ENCODE measurements at regions not wholly inside any gene's neighbourhood (a gene's known extent, or its start where the extent isn't known, plus 50 kb on each side); places are given as distances from the start of the nearest gene placed in this dataset.

- Mint-ChIP-seq H3K36me3 (ENCODE audit: insufficient read depth, unreplicated experiment) (no peaks in the 10 kb centered on the region), H3K4me1 (ENCODE audit: low read depth, unreplicated experiment) (no peaks in the 10 kb centered on the region), H3K27ac (ENCODE audit: unreplicated experiment) (no peak overlapping the region), H3K27me3 (ENCODE audit: insufficient read depth, unreplicated experiment) (no peaks in the 10 kb centered on the region), H3K9me3 (ENCODE audit: unreplicated experiment) (no peaks in the 10 kb centered on the region), H3K4me3 (ENCODE audit: unreplicated experiment) (no peak overlapping the region)
- intact Hi-C loops (cut with micrococcal nuclease; ENCODE audit: unreplicated experiment) = no loop called here
- no peaks in the 10 kb centered on the region for H3K27me3 ChIP-seq (replicated peaks; ENCODE audit: control insufficient read depth, insufficient read depth, low read length)
- no TSS peak for BruUV-seq (replicated peaks)
- DNase-seq = no peak
- no peaks in the 10 kb centered on the region for H3K9me3 ChIP-seq
- no peak for TF ChIP-seq CTCF (IDR thresholded peaks at IDR 0.05; ENCODE audit: insufficient read depth in 1 of 2, low read depth in 1 of 2, low read length in 1 of 2, severe bottlenecking in 1 of 2, unreplicated experiment in 1 of 2)
- no peak overlapping the region for H3K4me3 ChIP-seq (ENCODE audit: low read depth, low read length)
- POLR2A ChIA-PET = no interaction called here
- no peaks in the 10 kb centered on the region for H3K4me1 ChIP-seq
- CTCF ChIA-PET = no interaction called here
- no peaks in the 10 kb centered on the region for H3K36me3 ChIP-seq (ENCODE audit: control insufficient read depth, insufficient read depth, low read length)
Measured at GRCh38 chr9:3035579-3036332, 191.9 kb upstream of the PUM3 start.

- POLR2A ChIA-PET = no interaction called here
- H3K4me3 Mint-ChIP-seq (ENCODE audit: unreplicated experiment) = no peak overlapping the region
- no TSS peak for BruUV-seq (replicated peaks)
- no peaks in the 10 kb centered on the region for H3K36me3 ChIP-seq (ENCODE audit: control insufficient read depth, insufficient read depth, low read length)
- peaks cover 9% of the 10 kb centered on the region for H3K27me3 Mint-ChIP-seq (ENCODE audit: insufficient read depth, unreplicated experiment)
- H3K9me3 ChIP-seq = no peaks in the 10 kb centered on the region
- TF ChIP-seq CTCF (IDR thresholded peaks at IDR 0.05; ENCODE audit: insufficient read depth in 1 of 2, low read depth in 1 of 2, low read length in 1 of 2, severe bottlenecking in 1 of 2, unreplicated experiment in 1 of 2) = no peak
- DNase-seq = no peak
- H3K27me3 ChIP-seq (replicated peaks; ENCODE audit: control insufficient read depth, insufficient read depth, low read length) = no peaks in the 10 kb centered on the region
- H3K4me1 Mint-ChIP-seq (ENCODE audit: low read depth, unreplicated experiment) = no peaks in the 10 kb centered on the region
- no peaks in the 10 kb centered on the region for H3K9me3 Mint-ChIP-seq (ENCODE audit: unreplicated experiment)
- no peak overlapping the region for H3K4me3 ChIP-seq (ENCODE audit: low read depth, low read length)
- H3K27ac Mint-ChIP-seq (ENCODE audit: unreplicated experiment) = no peak overlapping the region
- H3K36me3 Mint-ChIP-seq (ENCODE audit: insufficient read depth, unreplicated experiment) = no peaks in the 10 kb centered on the region
- intact Hi-C loops (cut with micrococcal nuclease; ENCODE audit: unreplicated experiment) = no loop called here
- CTCF ChIA-PET = no interaction called here
- no peaks in the 10 kb centered on the region for H3K4me1 ChIP-seq
Measured at GRCh38 chr9:3032898-3033297, 189.0 kb upstream of the PUM3 start.

DNA sequence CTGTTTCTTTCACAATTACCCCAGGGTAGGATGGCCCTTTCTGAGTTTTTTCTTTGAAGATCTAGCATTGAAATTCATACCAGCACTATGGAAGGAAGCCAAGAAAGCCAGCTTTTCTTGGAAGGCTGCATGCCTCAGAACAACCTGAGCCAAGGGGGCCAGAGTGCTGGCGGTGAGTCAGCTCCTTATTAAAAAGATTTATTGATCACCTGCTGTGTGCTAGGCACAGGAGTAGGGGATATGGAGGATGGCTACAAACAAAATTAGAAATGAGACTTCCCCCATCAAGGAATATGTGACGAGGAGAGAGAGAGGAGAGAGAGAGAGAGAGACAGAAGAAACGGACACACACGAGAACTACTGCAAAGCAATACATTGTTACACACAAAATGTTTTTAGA, 184.6 kb upstream of the PUM3 start:
- no TSS peak for BruUV-seq (replicated peaks)
- Histone ChIP-seq H3K36me3 (ENCODE audit: control insufficient read depth, insufficient read depth, low read length) (no peaks in the 10 kb centered on the region), H3K4me1 (no peaks in the 10 kb centered on the region), H3K9me3 (no peaks in the 10 kb centered on the region), H3K4me3 (ENCODE audit: low read depth, low read length) (no peak overlapping the region), H3K27me3 (replicated peaks; ENCODE audit: control insufficient read depth, insufficient read depth, low read length) (no peaks in the 10 kb centered on the region; the same call in 1 of the 2 replicates)
- no peak for DNase-seq
- TF ChIP-seq CTCF (IDR thresholded peaks at IDR 0.05; ENCODE audit: insufficient read depth in 1 of 2, low read depth in 1 of 2, low read length in 1 of 2, severe bottlenecking in 1 of 2, unreplicated experiment in 1 of 2) = no peak
- H3K27me3 Mint-ChIP-seq (ENCODE audit: insufficient read depth, unreplicated experiment) = peaks cover 17% of the 10 kb centered on the region
- no peaks in the 10 kb centered on the region for H3K4me1 Mint-ChIP-seq (ENCODE audit: low read depth, unreplicated experiment)
- POLR2A ChIA-PET = no interaction called here
- H3K9me3 Mint-ChIP-seq (ENCODE audit: unreplicated experiment) = no peaks in the 10 kb centered on the region
- no peak overlapping the region for H3K4me3 Mint-ChIP-seq (ENCODE audit: unreplicated experiment)
- intact Hi-C loops (cut with micrococcal nuclease; ENCODE audit: unreplicated experiment) = no loop called here
- no peak overlapping the region for H3K27ac Mint-ChIP-seq (ENCODE audit: unreplicated experiment)
- H3K36me3 Mint-ChIP-seq (ENCODE audit: insufficient read depth, unreplicated experiment) = no peaks in the 10 kb centered on the region
- CTCF ChIA-PET = no interaction called here
